ENCODE measurements at regions not wholly inside any gene's neighbourhood (a gene's known extent, or its start where the extent isn't known, plus 50 kb on each side); places are given as distances from the start of the nearest gene placed in this dataset.

GRCh38 chr5:128667152-128667551 is 129.1 kb upstream of the FBN2 start:
- no peak for DNase-seq (ENCODE audit: low spot score)

- DNase-seq (ENCODE audit: low spot score) = no peak
These were observed 129.7 kb upstream of the FBN2 start for GRCh38 chr5:128667751-128668150.

GRCh38 chr5:128668921-128669320 is 130.9 kb upstream of the FBN2 start:
- DNase-seq (ENCODE audit: low spot score) = no peak

- no peak for DNase-seq (ENCODE audit: low spot score)
These were observed 131.8 kb upstream of the FBN2 start for GRCh38 chr5:128669803-128670202.

- DNase-seq (ENCODE audit: low spot score) = no peak
These were observed 133.9 kb upstream of the FBN2 start for GRCh38 chr5:128671943-128672342.

GRCh38 chr5:128673000-128673399 is 135.0 kb upstream of the FBN2 start:
- DNase-seq (ENCODE audit: low spot score) = no peak

GRCh38 chr5:128673411-128673957 is 135.4 kb upstream of the FBN2 start:
- no peak for DNase-seq (ENCODE audit: low spot score)

- DNase-seq (ENCODE audit: low spot score) = no peak
These were observed 135.9 kb upstream of the FBN2 start for GRCh38 chr5:128673970-128674369.

GRCh38 chr5:128674837-128675446 is 136.9 kb upstream of the FBN2 start:
- peak; percentile 43 for DNase-seq (ENCODE audit: low spot score)

- DNase-seq (ENCODE audit: low spot score) = no peak
These were observed 143.1 kb upstream of the FBN2 start for GRCh38 chr5:128681096-128681495.

GRCh38 chr5:128681764-128682592 is 143.9 kb upstream of the FBN2 start:
- DNase-seq (ENCODE audit: low spot score) = no peak

- DNase-seq (ENCODE audit: low spot score) = no peak
These were observed 144.6 kb upstream of the FBN2 start for GRCh38 chr5:128682669-128683068.

GRCh38 chr5:128684961-128685360 is 146.9 kb upstream of the FBN2 start:
- no peak for DNase-seq (ENCODE audit: low spot score)

GRCh38 chr5:128687930-128688329 is 149.9 kb upstream of the FBN2 start:
- DNase-seq (ENCODE audit: low spot score) = no peak

- DNase-seq (ENCODE audit: low spot score) = no peak
These were observed 155.7 kb upstream of the FBN2 start for GRCh38 chr5:128693764-128694163.

- DNase-seq (ENCODE audit: low spot score) = no peak
These were observed 157.9 kb upstream of the FBN2 start for GRCh38 chr5:128695791-128696530.

GRCh38 chr5:128701301-128701700 is 163.3 kb upstream of the FBN2 start:
- no peak for DNase-seq (ENCODE audit: low spot score)

- DNase-seq (ENCODE audit: low spot score) = no peak
These were observed 165.3 kb upstream of the FBN2 start for GRCh38 chr5:128703322-128703721.

- no peak for DNase-seq (ENCODE audit: low spot score)
These were observed 168.2 kb upstream of the FBN2 start for GRCh38 chr5:128706269-128706668.

- no peak for DNase-seq (ENCODE audit: low spot score)
These were observed 170.8 kb upstream of the FBN2 start for GRCh38 chr5:128708841-128709240.

GRCh38 chr5:128711216-128711615 is 173.2 kb upstream of the FBN2 start:
- DNase-seq (ENCODE audit: low spot score) = no peak

GRCh38 chr5:128714551-128714950 is 176.5 kb upstream of the FBN2 start:
- no peak for DNase-seq (ENCODE audit: low spot score)

All from SK-N-DZ (cell line).